Lung (tissue), 11 donors: ENCODE measurements at regions not wholly inside any gene's neighbourhood (a gene's known extent, or its start where the extent isn't known, plus 50 kb on each side); places are given as distances from the start of the nearest gene placed in this dataset.

Experiments used
- ATAC-seq: fragments of 200-7000 bp; cut with Tn5 transposase; one replicate; pipeline ENCODE4 v1.9.1; 2020; ENCODE audit warnings: moderate number of reproducible peaks; ENCODE audit not compliant: insufficient read depth, low FRiP score
- DNase-seq, 3 donors: peaks; one replicate each; pipeline ENCODE4 v3.0.0-alpha.2; 2013 to 2017
- H3K27ac ChIP-seq, 2 donors: one replicate each; pipeline ENCODE4 v1.5.1; 2013; ENCODE audit warnings: mild to moderate bottlenecking in 2 of 2, moderate library complexity in 2 of 2, control low read depth in 1 of 2, inconsistent platforms in 1 of 2, low read depth in 1 of 2, low read length in 1 of 2
- H3K27me3 ChIP-seq, 3 donors: one replicate each; pipeline ENCODE4 v1.5.1; 2013; ENCODE audit warnings: low read length in 2 of 3; ENCODE audit not compliant: control insufficient read depth in 3 of 3, insufficient read depth in 3 of 3
- H3K36me3 ChIP-seq, 4 donors: one replicate each; pipeline ENCODE4 v1.5.1; 2013; ENCODE audit warnings: low read length in 4 of 4, mild to moderate bottlenecking in 1 of 4, moderate library complexity in 1 of 4; ENCODE audit not compliant: control insufficient read depth in 4 of 4, insufficient read depth in 4 of 4
- H3K4me1 ChIP-seq, 5 donors: one replicate each; pipeline ENCODE4 v1.5.1; 2013; ENCODE audit warnings: low read length in 5 of 5, mild to moderate bottlenecking in 2 of 5, moderate library complexity in 1 of 5; ENCODE audit not compliant: control insufficient read depth in 5 of 5, insufficient read depth in 5 of 5
- H3K4me3 ChIP-seq: one replicate; pipeline ENCODE4 v1.5.1; 2013; ENCODE audit warnings: mild to moderate bottlenecking, control low read depth, moderate library complexity
- H3K9ac ChIP-seq, 2 donors: one replicate each; pipeline ENCODE4 v1.5.1; 2013; ENCODE audit warnings: low read length in 2 of 2, control low read depth in 1 of 2; ENCODE audit not compliant: insufficient read depth in 1 of 2
- H3K9me3 ChIP-seq, 4 donors: one replicate each; pipeline ENCODE4 v1.5.1; 2013; ENCODE audit warnings: low read length in 3 of 4, mild to moderate bottlenecking in 1 of 4, moderate library complexity in 1 of 4; ENCODE audit not compliant: control insufficient read depth in 4 of 4, insufficient read depth in 3 of 4
- CTCF ChIP-seq: IDR thresholded peaks from 2 replicates; pipeline ENCODE4 v1.5.1; 2012; ENCODE audit warnings: mild to moderate bottlenecking; ENCODE audit errors: control extremely low read depth, extremely low read depth
- WGBS, 2 donors: extraction: QIAGEN DNeasy Blood & Tissue Kit; methylation state at CpG; one replicate each; pipeline ENCODE4 v1.1.7; 2013; 5-methylcytosine and 5-hydroxymethylcytosine counted together
- donor health status: control.
- donor health status: control.
- donor health status: Bipolar disorder and iron deficiency.
- donor health status: healthy.
- donor health status: DM: yes; HTN: yes; CAD: no.

- peaks cover 0 to 24% (median 16%) of the 10 kb centered on the region in 3 donors for H3K27me3 ChIP-seq
- no peaks in the 10 kb centered on the region for H3K4me1 ChIP-seq
- no peak overlapping the region for H3K9ac ChIP-seq
- no peaks in the 10 kb centered on the region for H3K36me3 ChIP-seq
- TF ChIP-seq CTCF: no peak
- no peak for DNase-seq
- 41 to 62% methylated on average over 3 of the region's 3 CpGs for WGBS, 2 donors
- no peak for ATAC-seq
- H3K9me3 ChIP-seq: no peaks in the 10 kb centered on the region
- no peak overlapping the region for H3K4me3 ChIP-seq
- H3K27ac ChIP-seq: no peak overlapping the region
Observed at GRCh38 chrX:20382518-20383297, 116.0 kb upstream of the RPS6KA3 start.

- Histone ChIP-seq H3K4me3 (no peak overlapping the region), H3K36me3 (no peaks in the 10 kb centered on the region), H3K27ac (no peak overlapping the region), H3K27me3 (peaks cover 0 to 25% (median 13%) of the 10 kb centered on the region in 3 donors), H3K9me3 (no peaks in the 10 kb centered on the region), H3K9ac (no peak overlapping the region), H3K4me1 (no peaks in the 10 kb centered on the region)
- ATAC-seq (no peak), DNase-seq (no peak)
- no peak for TF ChIP-seq CTCF
- WGBS, 2 donors: 70 to 80% methylated on average over 1 of the region's 1 CpG
Observed at GRCh38 chrX:20382082-20382481, 115.4 kb upstream of the RPS6KA3 start.

GRCh38 chrX:20378233-20378920 is 111.7 kb upstream of the RPS6KA3 start:
- peaks cover 0 to 10% (median 3%) of the 10 kb centered on the region in 5 donors for H3K4me1 ChIP-seq
- 34 to 73% methylated on average over 3 of the region's 3 CpGs for WGBS, 2 donors
- H3K36me3 ChIP-seq: no peaks in the 10 kb centered on the region
- no peak for DNase-seq
- no peak overlapping the region for H3K27ac ChIP-seq
- peak; percentile 64 for ATAC-seq
- peaks cover 0 to 26% (median 22%) of the 10 kb centered on the region in 3 donors for H3K27me3 ChIP-seq
- no peaks in the 10 kb centered on the region for H3K9me3 ChIP-seq
- no peak for TF ChIP-seq CTCF
- no peak overlapping the region for H3K4me3 ChIP-seq
- H3K9ac ChIP-seq: no peak overlapping the region
